GM19468 (cell line): ENCODE measurements at regions not wholly inside any gene's neighbourhood (a gene's known extent, or its start where the extent isn't known, plus 50 kb on each side); places are given as distances from the start of the nearest gene placed in this dataset.
"Not testable (repeated sequence)": the region's sequence is repeated elsewhere in the genome, so short reads cannot be mapped to it uniquely, and the experiment has no call there.

ENCODE experiments used
- ATAC-seq: cut with Tn5 transposase; IDR thresholded peaks from one replicate; pipeline ENCODE4 v1.9.1; 2021; ENCODE audit warnings: mild to moderate bottlenecking, moderate library complexity, moderate number of reproducible peaks; ENCODE audit not compliant: unreplicated experiment; ENCODE audit errors: extremely low read depth

- no peak for ATAC-seq
Measured at GRCh38 chr19:27714857-27715256, 1498.1 kb downstream of the UQCRFS1 start.

DNA sequence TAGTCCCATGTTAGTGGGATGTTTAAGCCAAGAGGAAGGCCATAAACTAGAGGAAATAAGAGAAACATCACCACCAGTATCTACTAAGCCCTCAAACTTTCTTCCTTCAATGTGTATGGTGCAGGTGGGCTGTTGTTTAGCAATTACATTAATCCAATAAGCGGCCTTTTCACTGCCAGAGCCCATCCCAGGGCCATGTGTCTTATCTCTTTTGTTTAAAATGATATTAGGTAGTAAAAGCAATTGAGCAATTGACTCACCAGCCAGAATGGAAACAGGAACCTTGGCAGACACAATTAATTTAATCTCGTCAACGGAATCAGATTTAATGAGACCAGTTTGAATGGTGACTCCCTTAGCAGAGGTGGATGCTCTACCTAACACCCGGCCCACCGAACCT lies 1503.5 kb downstream of the UQCRFS1 start:
- no peak for ATAC-seq

- ATAC-seq, result not testable (repeated sequence)
Measured at GRCh38 chr19:27708986-27709385, 1504.0 kb downstream of the UQCRFS1 start.

GRCh38 chr19:27707026-27707425 lies 1505.9 kb downstream of the UQCRFS1 start:
- not testable (repeated sequence) for ATAC-seq

- no peak for ATAC-seq
Measured at GRCh38 chr19:27705896-27706295, 1507.1 kb downstream of the UQCRFS1 start.

GRCh38 chr19:27694361-27695055 lies 1518.4 kb downstream of the UQCRFS1 start:
- ATAC-seq, result no peak

DNA sequence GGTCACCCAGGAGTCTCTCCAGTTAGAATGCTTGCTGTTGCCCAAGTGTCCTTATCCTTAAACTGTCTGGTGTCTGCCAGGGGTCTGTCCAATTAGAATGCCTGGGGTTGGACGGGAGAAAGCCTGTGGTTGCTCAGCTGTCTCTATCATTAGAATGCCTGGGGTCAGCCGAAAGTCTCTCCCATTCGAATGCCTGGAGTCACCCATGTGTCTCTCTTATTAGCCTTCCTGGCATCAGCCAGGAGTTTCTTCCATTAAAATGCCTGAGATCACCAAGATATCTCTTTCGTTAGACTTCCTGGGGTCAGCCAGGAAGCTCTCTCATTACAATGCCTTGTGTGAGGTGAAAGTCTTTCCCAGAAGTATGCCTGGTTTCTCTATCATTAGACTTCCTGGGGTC lies 1521.0 kb downstream of the UQCRFS1 start:
- ATAC-seq, result no peak

GRCh38 chr19:27689734-27690241 lies 1523.2 kb downstream of the UQCRFS1 start:
- ATAC-seq, result no peak

DNA sequence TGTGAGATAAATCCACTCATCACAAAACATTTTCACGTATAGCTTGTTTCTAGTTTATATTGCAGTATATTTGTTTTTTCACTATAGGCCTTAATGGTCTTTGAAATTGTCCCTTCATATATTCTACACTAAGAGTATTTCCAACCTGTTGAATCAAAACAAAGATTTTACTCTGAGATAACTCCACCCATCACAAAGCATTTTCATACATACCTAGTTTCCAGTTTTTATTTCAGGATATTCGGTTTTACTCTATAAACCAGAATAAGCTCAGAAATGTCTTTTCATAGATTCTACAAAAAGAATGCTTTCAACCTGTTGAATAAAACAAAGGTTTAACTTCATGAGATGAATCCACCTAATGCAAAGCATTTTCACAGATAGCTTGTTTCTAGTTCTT lies 1528.7 kb downstream of the UQCRFS1 start:
- no peak for ATAC-seq

GRCh38 chr19:27681972-27682371 lies 1531.0 kb downstream of the UQCRFS1 start:
- no peak for ATAC-seq

GRCh38 chr19:27679905-27680304 lies 1533.0 kb downstream of the UQCRFS1 start:
- no peak for ATAC-seq

DNA sequence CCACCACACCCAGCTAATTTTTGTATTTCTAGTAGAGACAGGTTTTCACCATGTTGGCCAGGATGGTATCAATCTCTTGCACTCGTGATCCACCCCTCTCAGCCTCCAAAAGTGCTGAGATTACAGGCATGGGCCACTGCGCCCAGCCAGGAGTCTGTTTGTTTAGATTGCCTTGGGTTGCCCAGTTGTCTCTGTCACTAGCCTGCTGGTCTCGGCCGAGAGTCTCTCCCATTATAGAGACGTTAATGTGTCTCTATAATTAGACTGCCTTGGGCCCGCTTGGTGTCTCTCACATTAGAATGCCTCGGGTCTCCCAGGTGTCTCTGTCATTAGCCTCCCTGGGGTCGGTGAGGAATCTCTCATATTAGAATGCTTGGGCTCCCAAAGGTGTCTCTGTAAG lies 1533.6 kb downstream of the UQCRFS1 start:
- no peak for ATAC-seq

DNA sequence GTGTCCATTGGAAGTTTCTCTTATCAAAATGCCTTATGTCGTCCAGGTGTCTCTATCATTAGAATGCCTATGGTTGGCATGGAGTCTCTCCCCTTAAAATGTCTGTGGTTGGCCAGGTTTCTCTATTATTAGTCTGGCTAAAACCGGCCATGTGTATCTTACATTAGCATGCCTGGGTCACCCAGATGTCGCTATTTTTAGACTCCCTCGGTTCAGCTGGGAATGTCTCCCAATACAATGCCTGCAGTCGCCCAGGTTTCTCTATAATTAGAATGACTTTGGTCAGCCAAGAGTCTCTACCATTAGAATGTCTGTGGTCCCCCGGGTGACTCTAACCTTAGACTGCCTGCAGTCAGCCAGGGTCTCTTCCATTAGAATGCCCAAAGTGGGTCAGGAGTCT lies 1536.1 kb downstream of the UQCRFS1 start:
- no peak for ATAC-seq

- no peak for ATAC-seq
Measured at GRCh38 chr19:27676334-27676733, 1536.6 kb downstream of the UQCRFS1 start.

DNA sequence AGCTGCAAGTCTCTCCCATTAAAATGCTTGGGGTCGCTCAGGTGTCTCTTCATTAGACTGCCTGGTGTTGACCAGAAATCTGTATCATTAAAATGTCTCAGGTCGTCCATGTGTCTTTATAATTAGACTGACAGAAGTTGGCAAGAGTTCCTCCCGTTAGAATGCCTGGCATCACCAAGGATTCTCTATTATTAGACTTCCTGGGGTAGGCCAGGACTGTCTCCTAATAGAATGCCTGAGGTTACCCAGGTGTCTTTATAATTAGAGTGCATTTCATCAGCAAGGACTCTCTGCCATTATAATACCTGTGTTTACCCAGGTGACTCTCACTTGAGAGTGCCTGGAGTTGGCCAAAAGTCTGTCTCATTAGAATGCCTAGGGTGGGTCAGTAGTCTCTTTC lies 1537.2 kb downstream of the UQCRFS1 start:
- no peak for ATAC-seq

DNA sequence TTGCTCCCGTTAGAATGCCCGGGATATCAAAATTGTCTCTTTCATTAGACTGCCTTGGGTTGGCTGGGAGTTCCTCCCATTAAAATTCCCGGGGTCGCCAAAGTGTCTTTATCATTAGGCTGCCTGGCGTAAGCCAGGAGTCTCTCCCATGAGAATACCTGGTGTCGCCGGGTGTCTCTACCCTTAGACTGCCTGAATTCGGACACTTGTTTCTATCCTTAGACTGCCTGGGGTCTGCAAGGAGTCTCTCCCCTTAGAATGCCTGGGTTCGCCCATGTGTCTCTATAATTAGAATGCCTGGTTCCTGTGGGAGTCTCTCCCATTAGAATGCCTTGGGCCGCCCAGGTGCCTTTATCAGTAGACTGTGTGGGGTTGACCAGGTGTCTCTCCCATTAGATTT lies 1538.2 kb downstream of the UQCRFS1 start:
- no peak for ATAC-seq

- ATAC-seq, result no peak
Measured at GRCh38 chr19:27673986-27674385, 1539.0 kb downstream of the UQCRFS1 start.

DNA sequence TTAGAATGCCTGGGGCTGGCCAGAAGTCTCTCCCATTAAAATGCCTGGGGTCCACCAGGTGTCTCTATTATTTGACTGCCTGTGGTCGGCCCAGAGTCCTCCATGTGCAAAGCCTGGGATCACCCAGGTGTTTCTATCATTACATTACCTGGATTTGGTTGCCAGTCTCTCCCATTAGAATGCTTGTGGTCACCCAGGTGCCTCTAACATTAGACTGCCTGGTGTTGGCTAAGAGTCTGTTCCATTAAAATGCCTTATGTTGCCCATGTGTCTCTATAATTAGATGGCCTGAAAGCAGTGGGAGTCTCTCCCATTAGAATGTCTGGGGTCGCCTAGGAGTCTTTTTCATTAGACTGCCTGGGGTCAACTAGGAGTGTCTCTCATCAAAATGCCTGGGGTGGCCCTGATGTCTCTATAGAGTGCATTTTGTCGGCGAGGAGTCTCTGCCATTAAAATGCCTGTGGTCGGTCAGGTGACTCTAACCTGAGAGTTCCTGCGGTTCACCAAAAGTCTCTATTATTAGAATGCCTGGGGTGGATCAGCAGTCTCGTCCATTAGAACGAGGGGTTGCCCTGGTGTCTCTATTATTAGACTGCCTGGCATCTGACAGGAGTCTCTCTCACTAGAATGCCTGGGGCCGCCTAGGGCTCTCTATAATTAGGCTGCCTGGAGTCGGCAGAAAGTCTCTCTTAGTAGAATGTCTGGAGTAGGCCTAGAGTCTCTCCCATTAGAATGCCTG lies 1540.5 kb downstream of the UQCRFS1 start:
- ATAC-seq, result no peak

DNA sequence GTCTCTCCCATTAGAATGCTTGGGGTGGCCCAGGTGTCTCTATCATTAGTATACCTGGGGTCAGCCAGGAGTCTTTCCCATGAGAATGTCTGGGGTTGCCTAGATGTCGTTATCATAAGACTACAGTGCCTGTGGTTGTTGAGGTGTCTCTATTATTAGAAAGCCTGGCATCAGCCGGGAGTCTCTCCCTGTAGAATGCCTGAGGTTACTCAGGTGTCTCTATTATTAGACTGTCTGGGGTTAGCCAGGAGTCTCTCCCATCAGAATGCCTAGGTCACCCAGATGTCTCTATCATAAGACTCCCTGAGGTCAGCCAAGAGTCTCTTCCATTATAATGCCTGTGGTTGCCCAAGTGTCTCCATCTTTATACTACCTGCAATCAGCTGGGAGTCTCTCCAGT lies 1541.1 kb downstream of the UQCRFS1 start:
- no peak for ATAC-seq

DNA sequence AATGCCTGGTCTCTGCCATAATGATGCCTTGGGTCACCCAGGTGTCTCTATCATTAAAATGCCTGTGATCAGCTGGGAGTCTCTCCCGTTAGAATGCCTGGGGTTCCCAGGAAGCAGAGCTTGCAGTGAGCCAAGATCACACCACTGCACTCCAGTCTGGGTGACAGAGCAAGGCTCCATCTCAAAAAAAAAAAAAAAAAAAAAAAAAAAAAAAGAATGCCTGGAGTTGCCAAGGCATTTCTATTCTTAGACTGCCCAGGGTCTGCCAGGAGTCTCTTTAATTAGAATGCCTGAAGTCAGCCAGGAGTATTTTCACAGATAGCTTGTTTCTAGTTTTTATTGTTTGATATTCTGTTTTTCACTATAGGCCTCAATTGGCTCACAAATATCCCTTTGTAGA lies 1552.5 kb downstream of the UQCRFS1 start:
- no peak for ATAC-seq

DNA sequence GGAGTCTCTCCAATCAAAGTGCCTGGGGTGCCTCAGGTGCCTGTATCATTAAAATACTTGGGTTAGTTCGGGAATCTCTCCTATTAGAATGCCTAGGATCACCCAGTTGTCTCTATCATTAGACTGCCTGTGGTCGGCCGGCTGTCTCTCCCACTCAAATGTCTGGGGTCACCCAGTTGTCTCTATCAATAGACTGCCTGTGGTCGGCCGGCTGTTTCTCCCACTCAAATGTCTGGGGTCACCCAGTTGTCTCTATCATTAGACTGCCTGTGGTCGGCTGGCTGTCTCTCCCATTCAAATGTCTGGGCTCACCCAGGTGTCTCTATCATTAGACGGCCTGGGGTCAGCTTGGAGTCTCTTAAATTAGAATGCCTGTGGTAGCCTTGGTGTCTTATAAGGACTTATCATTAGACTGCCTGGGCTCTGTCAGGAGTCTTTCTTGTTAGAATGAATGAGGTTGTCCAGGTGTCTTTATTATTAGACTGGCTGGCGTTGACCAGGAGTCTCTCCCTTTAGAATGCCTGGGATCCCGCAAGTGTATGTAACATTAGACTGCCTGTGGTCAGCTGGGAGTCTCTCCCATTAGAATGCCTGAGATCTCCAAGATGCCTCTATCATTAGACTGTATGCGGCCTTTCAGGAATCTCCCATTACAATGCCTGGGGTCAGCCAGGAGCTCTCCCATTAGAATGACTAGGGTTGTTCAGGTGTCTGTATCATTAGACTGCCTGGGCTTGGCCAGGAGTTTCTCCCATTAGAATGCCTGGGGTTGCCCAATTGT lies 1555.5 kb downstream of the UQCRFS1 start:
- no peak for ATAC-seq
